ENCODE measurements at regions not wholly inside any gene's neighbourhood (a gene's known extent, or its start where the extent isn't known, plus 50 kb on each side); places are given as distances from the start of the nearest gene placed in this dataset.
"Not testable (repeated sequence)": the region's sequence is repeated elsewhere in the genome, so short reads cannot be mapped to it uniquely, and the experiment has no call there.

DNA sequence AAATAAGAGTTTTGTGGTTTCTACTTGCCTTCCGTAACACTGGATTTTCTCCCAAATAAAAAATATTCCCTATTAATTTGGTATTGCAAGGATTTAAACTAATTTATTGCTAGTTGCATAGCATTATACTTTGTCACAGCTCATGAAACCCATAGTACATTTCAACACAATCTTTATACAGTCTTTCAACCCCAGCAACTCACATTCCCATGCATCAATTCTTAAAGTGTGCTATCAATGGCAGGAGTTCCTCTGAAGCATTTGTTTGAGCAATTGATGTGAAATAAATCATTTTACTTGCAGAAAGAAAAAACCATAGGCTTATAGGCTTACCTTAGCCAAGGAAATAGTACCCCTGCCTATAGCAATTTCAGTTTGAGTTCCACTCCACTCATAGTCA, 251.9 kb downstream of the PAPSS1 start:
- DNase-seq, result no peak

DNA sequence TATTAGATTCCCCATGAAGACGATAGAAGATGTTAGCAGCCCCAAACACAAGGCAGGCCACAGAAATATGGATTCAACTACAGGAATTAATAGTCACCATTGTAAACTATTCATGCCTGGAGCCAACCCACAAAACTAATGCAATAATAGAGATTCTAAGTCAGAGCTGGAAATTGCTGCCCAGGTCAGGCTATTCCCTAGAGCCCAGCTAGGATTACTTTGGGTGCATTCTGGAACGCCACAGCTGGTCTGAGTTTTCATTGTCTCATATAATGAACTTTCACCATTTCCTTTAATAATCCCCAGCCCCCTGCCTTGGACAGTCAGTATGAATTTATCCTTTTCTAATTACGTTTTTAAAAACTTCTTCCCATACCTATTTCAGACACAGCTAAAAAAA, 252.6 kb downstream of the PAPSS1 start:
- no peak for DNase-seq

DNA sequence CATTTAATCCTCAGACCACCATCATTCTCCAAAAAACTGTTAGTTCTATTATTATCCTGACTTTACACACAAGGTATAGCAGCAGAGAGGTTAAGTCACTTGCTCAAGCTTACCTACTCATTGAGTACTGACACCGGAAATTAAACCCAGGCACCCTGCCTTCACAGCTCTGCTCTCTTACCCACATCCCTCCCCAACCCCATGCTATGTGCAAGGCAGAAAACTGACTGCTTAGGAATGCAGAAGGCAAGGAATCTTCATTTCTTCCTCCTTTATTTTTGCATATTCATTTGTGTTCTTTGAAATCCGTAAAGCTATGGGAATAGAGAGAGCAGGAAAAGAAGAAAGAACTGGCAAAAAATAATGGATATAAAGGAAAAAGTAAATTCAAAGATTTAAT, 261.8 kb downstream of the PAPSS1 start:
- DNase-seq, result no peak

DNA sequence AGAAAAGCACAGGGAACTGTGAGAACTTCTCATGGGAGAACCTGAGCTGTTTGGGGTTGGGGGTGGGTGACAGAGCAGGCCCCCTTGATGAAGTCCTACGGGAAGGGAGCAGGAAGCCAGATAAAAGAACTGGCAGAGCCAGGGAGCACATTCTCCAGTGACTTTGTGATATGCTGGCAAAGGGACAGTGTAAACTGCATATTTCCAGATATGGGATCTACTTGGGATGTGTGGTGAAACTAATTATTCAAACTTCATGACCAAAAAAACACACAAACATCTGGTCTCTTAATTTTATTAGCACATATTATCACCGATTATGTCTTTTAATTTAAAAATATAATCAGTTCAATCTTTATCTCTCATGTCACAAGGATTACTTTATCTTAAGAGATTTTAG, 266.0 kb downstream of the PAPSS1 start:
- no peak for DNase-seq

DNA sequence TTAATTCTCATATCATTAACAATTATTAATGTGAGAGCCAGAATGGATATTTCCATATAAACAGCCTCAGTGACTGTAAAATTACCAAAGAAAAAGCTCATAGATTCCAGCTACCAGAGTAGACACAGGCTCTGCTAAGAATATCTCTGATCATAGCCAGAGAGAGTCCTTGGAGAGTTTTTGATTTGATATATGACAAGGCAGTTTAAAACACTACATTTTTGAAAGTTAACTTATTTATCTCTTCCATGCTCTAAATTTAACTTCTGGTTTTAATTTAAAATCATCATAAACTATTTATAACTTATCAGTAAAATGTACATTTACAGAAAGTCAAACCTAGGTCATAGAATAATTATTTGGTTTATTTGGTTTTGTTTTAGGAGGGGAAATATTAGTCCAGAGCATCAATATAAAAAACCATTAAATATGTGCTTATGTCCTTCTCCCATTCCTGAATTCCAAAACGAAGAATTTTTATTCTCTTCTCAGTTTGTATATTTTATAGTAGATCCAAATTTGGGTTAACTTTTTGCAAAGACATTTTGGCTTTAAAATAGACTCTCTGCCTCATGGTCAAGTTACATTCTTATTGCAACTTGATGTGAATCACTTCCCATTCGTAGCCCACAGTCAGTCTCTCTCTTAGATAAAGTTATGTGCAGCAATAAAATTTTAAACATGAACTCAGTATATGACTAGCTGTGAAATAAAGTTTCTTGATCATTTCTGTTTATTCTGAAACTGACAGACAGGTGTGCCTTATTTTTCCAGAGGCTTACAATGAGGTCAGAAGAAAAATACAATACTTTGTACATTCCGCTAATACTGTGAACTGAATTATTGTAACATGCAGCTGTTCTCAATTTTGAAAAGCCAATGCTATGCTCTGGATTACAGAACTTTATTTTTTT, 267.1 kb downstream of the PAPSS1 start:
- DNase-seq, result no peak

DNA sequence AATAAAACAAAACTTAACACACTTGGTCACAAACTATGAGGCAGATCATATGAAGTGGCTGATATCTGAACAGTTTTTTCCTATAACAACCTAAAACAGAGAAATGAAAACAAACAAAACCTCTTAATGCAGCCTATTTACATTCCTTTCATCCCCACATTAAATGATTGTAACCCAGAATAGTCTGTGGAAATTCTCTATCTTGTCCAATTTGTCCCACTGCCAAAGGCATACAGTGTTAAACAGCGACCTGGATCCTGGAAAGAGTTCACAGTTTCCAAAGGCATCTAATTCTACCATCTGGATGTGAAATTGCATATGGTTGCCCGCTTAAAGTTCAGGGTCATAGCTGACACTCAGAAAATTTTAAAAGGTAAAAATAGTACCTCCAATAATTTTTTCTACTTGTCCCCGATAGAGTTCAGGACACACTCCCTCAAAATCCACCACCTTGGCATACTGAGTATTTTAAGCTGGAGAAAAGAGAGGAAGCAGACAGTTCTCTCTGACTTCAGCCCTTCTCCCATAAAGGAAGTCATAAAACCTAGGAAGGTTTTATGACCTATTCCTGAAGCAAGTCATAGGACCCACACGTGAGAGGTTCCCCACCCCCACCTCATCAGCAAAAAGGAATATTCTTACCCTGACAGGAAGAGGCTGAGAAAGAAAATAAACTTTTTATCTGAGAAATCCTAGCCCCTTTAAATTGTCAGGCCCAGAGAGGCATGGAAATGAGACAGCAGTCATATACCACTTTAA, 270.2 kb downstream of the PAPSS1 start:
- DNase-seq, result no peak

DNA sequence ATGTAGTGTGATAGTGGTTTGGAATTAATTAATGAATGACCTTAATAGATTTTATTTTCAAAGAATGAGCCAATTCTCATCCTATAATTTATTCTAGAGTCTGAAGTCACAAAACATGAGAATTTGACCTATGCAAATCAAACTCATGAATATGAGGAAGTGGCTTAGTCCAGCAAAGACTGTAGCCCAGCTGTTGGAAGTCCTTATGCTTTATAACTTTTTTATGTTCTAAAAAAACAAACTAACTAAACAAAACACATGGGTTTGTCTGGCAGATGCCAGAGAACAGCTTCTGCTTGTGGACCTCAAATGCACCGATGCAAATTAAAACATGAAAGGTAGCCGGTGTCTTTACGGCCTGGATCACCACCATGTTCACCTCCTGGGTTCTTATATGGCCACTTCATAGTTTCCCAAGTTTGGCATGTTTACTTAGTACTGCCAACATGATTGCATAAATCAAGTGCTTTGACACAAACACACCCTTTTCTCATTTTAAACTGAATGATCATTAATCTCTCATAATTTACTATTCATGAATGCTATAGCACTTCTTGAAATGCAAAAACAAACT, 277.4 kb downstream of the PAPSS1 start:
- no peak for DNase-seq

DNA sequence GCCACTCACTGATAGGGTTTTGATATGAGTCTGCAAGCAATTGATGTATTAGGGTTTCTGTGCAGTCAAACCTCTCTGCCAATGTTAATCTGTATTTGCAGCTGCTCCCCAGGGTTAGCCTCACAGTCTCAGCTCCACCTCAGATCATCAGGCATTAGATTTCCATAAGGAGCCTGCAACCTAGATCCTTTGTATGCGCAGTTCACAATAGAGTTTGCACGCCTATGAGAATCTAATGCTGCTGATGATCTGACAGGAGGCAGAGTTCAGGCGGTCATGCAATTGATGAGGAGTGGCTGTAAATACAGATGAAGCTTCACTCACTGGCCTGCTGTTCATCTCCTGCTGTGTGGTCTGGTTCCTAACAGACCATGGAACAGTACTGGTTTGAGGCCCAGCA, 280.6 kb downstream of the PAPSS1 start:
- no peak for DNase-seq

DNA sequence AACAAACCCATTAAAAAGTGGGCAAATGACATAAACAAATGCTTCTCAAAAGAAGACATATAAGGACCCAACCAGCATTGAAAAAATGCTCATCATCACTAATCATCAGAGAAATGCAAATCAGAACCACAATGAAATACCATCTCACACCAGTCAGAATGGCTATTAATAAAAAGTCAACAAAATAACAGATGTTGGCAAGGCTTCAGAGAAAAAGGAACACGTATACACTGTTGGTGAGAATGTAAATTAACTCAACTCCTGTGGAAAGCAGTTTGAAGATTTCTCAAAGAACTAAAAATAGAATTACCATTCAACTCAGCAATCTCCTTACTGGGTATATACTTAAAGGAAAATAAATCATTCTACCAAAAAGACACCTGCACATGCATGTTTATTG, 283.6 kb downstream of the PAPSS1 start:
- DNase-seq, result not testable (repeated sequence)

DNA sequence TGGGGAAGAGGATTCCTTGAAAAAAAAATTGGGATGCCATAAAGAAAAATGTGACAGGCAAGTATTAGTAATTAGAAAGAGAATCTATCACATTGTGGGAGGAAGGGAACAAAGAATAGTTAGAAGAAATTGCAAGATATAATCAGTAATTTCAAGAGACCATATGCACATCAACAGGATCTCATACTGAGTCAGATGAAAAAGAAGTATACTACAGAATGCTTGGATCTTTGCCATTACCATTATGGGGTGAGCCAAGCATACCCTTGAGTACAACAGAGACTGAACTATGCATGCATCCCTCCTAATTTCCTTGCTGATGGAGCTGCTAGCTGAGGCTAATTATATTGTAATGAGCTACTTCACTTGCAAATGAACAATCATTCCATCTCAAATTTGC, 287.6 kb downstream of the PAPSS1 start:
- no peak for DNase-seq

DNA sequence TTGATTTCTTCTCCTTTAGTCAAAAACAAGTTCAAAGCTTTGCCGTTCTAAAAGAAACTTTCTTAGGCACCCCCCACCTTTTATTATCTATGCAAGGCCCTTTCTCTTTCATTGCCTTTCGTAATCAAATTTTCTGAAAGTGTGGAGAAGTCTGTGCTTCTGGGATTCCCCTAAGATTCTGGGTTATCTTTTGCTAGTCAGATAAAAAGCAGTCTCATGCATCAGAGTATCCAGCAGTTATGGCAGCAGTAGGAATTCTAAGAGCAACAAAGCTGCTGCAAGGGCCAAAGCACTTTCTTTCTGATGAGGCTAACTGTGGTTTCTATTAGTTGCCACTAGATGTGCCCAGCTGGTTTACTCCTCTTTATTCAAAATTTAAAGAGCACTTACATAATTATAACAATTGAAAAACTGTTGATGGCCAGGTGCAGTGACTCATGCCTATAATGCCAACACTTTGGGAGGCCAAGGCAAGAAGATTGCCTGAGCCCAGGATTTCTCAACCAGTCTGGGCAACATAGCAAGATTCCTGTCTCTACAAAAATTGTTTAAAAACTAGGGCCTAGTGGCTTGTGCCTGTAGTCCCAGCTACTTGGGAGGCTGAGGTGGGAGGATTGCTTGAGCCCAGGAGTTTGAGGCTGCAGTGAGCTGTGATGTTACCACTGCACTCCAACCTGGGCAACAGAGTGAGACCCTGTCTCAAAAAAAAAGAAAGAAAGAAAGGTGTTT, 296.2 kb downstream of the PAPSS1 start:
- no peak for DNase-seq

DNA sequence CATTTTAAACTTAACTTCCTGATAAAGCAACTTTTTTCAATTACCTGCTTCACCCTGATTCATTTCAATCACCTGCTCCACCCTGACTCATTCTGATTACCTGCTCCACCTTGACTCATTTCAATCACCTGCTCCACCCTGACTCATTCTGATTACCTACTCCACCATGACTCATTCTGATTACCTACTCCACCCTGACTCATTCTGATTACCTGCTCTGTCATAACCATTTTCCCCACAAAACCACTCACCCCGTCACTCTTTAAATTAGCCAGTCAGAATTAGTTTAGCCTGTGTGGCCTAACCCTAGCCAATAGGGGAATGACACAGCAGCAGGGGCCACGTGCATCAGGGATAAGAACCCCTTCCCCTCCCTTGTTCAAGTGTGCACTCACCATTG, 300.5 kb downstream of the PAPSS1 start:
- not testable (repeated sequence) for DNase-seq

DNA sequence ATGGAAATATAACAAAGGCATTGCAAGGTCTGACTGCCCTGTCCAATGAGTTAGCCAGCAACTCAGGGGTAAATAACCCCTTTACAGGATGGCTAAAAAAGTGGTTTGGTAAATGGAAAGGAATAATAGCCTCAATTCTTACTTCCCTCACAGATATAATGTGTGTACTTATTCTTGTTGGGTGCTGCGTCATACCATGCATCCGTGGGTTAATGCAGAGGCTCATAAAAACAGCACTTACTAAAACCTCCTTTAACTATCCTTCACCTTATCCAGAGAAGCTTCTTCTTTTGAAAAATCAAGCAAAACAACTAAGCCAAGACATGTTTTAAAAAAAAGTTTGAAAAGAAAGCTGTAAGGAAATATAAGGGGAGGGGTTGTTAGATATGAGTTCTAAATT, 301.0 kb downstream of the PAPSS1 start:
- DNase-seq, result no peak

DNA sequence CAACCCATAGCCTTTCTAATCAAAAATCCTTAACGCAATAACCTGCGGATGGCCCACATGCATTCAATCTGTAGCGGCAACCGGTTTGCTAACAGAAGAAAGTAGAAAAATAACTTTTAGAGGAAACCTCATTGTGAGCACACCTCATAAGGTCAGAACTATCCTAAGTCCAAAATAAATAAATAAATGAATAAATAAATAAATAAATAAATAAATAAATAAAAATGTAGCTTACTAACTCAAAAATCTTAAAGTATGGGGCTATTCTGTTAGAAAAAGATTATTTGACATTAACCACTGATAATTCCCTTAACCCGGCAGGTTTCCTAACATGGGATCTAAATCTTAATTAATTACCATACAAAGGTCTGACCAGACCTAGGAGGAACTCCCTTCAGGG, 304.5 kb downstream of the PAPSS1 start:
- DNase-seq, result not testable (repeated sequence)

DNA sequence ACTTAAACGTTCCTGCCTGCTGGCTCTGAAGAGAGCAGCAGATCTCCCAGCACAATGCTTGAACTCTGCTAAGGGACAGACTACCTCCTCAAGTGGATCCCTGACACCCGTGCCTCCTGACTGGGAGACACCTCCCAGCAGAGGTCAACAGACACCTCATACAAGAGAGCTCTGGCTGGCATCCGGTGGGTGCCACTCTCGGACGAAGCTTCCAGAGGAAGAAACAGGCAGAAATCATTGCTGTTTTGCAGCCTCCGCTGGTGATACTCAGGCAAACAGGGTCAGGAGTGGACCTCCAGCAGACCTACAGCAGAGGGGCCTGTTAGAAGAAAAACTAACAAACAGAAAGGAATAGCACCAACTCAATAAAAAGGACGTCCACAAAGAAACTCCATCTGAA, 310.2 kb downstream of the PAPSS1 start:
- not testable (repeated sequence) for DNase-seq

DNA sequence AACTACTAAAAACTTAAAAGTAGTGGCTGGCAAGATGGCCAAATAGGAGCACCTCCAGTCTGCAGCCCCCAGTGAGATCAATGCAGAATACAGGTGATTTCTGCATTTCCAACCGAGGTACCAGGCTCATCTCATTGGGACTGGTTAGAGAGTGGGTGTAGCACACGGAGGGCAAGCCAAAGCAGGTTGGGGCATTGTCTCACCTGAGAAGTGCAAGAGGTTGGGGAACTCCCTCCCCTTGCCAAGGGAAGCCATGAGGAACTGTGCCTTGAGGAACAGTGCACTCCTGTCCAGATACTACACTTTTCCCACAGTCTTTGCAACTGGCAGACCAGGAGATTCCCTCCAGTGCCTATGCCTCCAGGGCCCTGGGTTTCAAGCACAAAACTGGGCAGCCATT, 311.1 kb downstream of the PAPSS1 start:
- no peak for DNase-seq

DNA sequence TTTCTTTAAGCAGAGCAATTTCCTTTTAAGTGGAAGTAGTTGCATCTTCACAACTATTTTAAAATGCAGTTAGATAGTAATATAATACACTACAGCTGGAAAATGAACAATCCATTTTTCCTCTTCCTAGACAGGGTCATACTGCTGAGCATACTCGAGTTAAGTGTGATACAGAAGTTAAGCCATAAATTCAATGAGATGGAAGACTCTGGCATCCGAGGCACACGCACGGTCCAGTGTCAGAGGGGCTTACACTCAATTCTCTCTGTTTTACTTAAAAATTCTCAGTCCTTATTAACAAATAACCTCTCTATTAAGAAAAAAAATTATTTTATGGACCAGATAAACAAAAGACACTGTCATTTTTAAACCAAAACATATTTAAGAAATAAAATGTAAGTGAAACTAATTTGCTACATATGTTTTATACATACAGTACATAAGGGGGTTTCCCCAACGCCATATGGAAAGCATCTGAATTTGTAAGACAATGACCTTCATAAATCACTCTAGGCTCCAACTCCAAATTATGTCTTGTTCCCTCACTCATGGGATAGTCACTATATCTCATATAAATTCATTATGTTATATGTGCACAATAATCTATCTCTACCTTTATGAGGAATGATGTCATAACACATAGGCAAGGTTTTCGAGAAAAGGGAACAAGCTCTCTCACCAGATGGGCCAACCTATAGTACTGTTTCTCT, 315.3 kb downstream of the PAPSS1 start:
- DNase-seq, result no peak

DNA sequence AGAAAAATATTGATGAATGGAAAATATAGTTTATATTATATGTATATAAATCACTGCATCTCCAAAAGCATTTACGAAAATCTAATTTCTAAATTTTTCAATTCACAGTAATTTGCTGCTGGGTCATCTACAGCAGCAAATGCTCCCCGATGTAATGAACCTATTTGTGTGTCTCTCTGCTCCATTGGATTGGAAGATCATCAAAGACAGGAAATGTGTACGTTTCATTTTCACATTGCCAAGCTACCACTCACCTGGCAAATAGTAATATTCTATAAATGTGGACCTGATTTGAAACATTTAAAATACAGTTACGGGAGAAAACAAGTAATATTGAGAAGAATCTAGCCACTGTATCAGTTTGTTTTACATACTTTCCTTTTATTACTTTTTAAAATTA, 317.7 kb downstream of the PAPSS1 start:
- DNase-seq, result no peak

DNA sequence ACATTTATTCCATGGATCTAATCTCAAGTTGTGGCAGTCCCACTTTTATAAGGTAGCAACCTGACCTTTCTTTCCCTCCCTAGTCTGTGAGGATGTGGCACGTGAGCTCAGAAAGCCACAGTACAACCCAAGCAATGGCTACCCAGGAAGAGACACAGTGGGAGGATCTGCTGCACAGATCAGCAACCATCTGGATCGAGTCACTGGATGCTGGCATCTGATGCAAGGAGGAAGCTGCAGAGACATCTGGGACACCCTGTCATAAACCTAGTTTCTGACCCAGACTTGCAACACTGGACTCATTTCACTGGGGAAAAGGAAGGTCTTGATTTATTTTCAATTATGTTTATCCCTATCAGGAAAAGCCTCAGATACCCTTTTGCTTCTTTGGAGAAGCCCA, 327.1 kb downstream of the PAPSS1 start:
- no peak for DNase-seq

DNA sequence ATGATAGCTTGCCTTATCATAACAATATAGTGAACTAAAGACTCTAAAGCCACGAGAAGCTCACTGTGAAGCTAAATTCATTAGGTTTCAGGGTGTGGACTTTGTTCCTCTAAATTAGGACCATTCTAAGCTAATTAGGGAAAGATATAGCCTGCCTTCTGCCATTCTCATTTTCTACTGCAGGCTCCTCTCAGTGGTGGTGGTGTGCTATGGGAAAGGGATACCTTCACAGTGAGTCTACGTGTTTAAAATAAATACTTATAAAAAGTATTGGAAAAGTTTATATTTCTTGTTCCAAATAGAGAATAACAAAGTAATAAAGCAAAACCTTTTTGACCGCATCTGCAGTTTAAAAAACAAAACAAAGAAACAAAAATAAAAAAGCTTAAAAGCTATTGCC, 327.7 kb downstream of the PAPSS1 start:
- no peak for DNase-seq

DNA sequence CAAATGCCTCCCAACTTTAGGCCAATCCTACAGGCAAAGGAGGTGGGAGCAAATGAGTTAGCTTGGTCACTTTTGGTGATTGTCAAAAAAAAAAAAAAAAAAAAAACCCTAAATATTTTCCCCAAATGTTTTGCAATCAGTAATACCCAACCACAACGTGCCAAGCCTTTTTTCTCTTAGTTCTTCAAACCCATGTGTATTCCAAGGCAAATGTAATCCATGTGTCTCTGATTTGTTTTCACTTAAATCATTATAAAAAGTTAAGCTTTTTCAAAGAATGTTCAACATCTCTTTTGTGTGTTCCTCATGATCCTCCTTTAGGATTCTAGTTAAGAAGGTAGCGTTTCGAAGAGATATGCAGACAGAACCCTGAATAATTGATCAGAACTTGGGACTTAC, 328.4 kb downstream of the PAPSS1 start:
- DNase-seq, result no peak

DNA sequence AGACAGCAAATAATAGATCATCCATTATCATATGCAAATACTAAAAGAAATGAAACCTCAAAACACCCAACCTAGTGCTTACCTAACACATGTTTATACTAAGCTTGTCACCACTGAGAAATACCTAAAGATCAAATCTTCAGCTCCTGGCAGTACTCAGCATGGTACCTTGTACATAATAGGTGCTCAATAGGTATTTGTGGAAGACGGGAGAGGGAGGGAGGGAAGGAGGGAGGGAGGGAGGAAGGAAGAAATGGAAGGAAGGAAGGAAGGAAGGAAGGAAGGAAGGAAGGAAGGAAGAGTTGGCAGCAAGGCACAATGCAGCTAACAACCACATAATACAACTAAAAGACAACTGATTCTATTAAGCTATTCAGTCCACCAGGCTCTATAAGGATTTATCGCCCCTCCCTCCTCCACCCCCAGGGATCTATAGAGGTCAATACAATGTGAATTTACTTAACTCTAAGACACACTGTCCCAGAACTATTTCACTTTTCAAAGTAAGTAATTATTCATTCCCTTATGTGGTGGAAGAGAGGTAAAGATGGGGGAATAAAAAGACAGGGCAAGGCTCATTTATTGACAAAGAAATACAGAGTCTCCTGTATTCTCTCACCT, 328.9 kb downstream of the PAPSS1 start:
- DNase-seq, result no peak
